NT2/D1 (cell line): ENCODE measurements at regions not wholly inside any gene's neighbourhood (a gene's known extent, or its start where the extent isn't known, plus 50 kb on each side); places are given as distances from the start of the nearest gene placed in this dataset.

Experiments used
- YY1 ChIP-seq: IDR thresholded peaks from 2 replicates; pipeline ENCODE4 v1.6.1; 2011; ENCODE audit not compliant: insufficient read length, insufficient read depth
- ZNF274 ChIP-seq: IDR thresholded peaks from 2 replicates; pipeline ENCODE4 v1.6.1; 2011; ENCODE audit warnings: mild to moderate bottlenecking, low read depth, low read length

DNA sequence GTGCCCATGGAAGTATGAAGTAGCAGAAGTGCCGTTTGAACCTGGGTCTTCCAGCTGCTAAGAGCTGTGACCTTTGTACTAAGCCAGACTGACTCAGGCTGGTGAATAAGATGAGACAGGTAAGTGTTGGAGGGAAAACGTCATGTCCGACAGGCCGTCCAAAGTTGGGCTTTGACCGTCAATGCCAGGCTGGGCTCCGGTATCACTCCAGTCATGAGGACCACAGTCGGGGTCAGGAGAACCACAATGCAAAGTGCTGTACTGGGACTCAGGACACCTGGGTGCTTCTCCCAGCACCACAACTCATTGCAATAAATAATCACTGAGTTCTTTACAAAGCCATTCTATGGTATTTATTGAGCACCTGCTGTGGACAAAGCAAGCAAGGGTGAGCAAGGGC lies 268.6 kb downstream of the HAPSTR1 start:
- TF ChIP-seq ZNF274 (no peak), YY1 (no peak)
